GM12872 (cell line): ENCODE measurements at regions not wholly inside any gene's neighbourhood (a gene's known extent, or its start where the extent isn't known, plus 50 kb on each side); places are given as distances from the start of the nearest gene placed in this dataset.

Experiments used
- CTCF ChIP-seq: IDR thresholded peaks from 3 replicates; pipeline ENCODE4 v1.5.1; 2011; ENCODE audit warnings: low read depth, mild to moderate bottlenecking, low read length, moderate library complexity; ENCODE audit not compliant: insufficient read depth

GRCh38 chr4:89468602-89469001, 161.0 kb upstream of the GPRIN3 start:
- no peak for TF ChIP-seq CTCF

DNA sequence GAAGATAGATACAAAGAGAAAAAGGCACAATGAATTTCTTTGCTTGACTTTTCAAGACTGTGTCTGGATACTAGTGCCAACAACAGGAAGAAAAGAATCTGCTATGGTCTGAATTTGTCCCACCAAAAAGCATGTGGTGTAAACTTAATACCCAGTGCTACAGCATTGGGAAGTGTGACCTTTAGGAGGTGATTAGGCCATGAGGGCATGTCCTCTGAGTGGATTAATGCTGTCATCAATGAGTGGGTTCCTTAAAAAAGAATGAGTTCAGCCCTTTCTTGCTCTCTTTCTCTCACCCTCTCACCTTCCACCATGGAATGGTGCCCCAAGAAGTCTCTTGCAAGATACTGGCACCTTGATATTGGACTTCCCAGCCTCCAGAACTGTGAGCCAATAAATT, 155.7 kb upstream of the GPRIN3 start:
- TF ChIP-seq CTCF = no peak

DNA sequence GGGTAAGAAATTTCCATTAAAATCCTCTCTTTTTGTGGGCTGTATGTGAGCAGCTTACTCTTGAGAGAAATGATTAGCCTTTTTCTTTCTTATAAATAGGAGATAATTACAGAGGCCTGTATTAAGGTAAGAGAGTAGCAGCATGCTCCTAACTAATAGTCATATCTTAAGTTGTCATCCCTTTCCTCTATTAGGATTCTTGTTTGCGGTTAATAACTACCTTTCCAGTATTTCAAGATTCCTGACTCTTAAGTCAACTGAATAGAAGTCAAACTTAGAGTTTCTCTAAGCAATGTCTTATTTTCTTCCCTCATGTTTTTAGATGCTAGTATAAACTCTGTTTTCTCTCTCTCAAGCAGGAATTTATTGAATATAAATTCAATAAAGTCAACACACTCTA, 139.9 kb upstream of the GPRIN3 start:
- no peak for TF ChIP-seq CTCF

DNA sequence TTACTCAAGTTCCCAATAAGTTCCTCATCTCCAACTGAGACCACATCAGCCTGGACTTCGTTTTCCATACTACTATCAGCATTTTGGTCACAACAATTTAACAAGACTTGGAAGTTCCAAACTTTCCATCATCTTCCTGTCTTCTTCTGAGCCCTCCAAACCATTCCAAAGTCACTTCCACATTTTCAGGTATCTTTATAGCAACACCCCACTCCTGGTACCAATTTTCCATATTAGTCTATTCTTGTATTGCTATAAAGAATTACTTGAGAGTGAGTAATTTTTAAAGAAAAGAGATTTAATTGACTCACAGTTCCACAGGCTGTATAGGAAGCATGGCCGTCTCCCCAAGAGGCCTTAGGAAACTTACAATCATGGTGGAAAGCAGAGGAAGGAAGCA, 138.6 kb upstream of the GPRIN3 start:
- TF ChIP-seq CTCF = no peak

DNA sequence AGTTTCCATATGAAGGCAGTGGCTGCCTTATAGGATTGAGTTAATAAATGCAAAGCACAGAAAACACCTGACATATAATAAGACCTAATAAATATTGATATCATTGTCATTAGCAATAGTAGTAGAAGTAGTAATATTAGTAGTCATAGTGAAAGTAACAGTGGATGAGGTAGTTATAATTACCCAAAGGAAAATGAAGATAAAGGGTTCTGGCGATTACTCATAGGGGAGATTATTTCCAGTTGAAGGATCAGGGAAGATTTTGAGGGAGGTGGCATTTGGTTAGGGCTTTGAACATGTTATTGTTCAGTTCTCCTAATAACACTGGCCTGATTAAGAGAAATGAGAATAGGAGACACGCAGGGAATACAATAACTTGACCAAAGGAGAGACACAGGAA, 131.9 kb upstream of the GPRIN3 start:
- TF ChIP-seq CTCF = no peak

DNA sequence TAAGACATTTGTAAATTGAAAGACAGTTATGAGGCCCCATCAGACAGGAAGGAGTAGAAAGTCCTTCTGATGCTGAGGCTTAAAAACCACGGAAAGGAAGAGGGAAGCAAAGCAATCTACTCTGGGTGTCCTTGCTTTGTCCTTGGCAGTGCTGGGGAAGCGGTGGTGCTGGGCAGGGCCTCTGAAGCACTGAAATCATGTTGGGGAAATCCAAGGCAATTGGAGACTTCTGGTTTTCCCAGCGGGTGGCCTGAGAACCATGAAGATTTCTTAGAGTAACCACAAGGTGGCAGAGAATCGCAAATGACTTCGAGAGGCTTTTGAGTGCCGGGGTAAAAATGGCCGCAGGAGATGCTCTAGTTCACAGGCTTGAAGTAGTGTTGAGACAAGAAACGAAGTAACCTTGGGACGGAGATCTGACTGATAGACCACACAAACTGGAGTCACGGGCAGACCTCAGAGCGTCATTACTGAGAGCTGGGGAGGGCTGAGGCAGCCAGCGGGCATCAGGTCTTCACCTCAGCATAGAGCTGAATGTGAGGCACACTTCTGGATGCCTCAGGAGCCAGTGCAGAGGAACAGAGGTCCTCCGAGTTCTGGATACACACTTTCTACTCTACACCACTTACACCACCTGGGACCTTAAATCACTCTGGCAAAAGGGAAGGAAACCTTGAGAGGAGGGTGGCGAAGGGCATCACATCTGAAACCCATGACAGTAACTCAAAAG, 130.7 kb upstream of the GPRIN3 start:
- TF ChIP-seq CTCF = peak; percentile 61

- TF ChIP-seq CTCF = peak; percentile 60
Measured at GRCh38 chr4:89434364-89434988, 126.9 kb upstream of the GPRIN3 start.
